Naive thymus-derived CD4-positive, alpha-beta T cell (primary cell): ENCODE measurements at regions not wholly inside any gene's neighbourhood (a gene's known extent, or its start where the extent isn't known, plus 50 kb on each side); places are given as distances from the start of the nearest gene placed in this dataset.

Experiments
- ATAC-seq: fragments of 150-1000 bp; cut with Tn5 transposase; 2 replicates; pipeline ENCODE4 v1.10.0; 2021; ENCODE audit warnings: mild to moderate bottlenecking, moderate library complexity
- CTCF ChIA-PET: fragments of 350-600 bp; sonication (Branson Sonifier 250); formaldehyde crosslinking; loops from one replicate; lab custom pipeline; 2021; ENCODE audit warnings: antibody characterized with exemption; lab: Charles Lee
- POLR2A ChIA-PET: fragments of 350-600 bp; sonication (Branson Sonifier 250); formaldehyde crosslinking; loops from one replicate; lab custom pipeline; 2021; ENCODE audit warnings: antibody characterized with exemption, inconsistent platforms; lab: Charles Lee
- DNase-seq, 9 donors: peaks; one replicate each; pipeline versions ENCODE4 v3.0.0 to v3.0.0-alpha.2; 2020 to 2022; ENCODE audit warnings: mixed read lengths in 1 of 9
- H3K27ac ChIP-seq: one replicate; pipeline ENCODE4 v1.7.0; 2013; ENCODE audit warnings: mild to moderate bottlenecking, low read depth, low read length, moderate library complexity
- H3K27me3 ChIP-seq, 2 donors: one replicate each; pipeline ENCODE4 v1.7.0; 2013; ENCODE audit warnings: low read length in 2 of 2, mild to moderate bottlenecking in 2 of 2, moderate library complexity in 2 of 2; ENCODE audit not compliant: control insufficient read depth in 2 of 2, insufficient read depth in 2 of 2
- H3K36me3 ChIP-seq, 3 experiments: 1 replicate in 2 of 3; 2 replicates in 1 of 3; pipeline ENCODE4 v1.7.0; 2013; ENCODE audit warnings: low read length in 3 of 3, mild to moderate bottlenecking in 3 of 3, moderate library complexity in 1 of 3; ENCODE audit not compliant: insufficient read depth in 3 of 3, control insufficient read depth in 2 of 3
- H3K4me1 ChIP-seq, 2 donors: one replicate each; pipeline ENCODE4 v1.7.0; 2013; ENCODE audit warnings: low read length in 2 of 2, mild to moderate bottlenecking in 2 of 2, moderate library complexity in 1 of 2; ENCODE audit not compliant: control insufficient read depth in 2 of 2, insufficient read depth in 2 of 2
- H3K4me3 ChIP-seq: 2 replicates; pipeline ENCODE4 v1.7.0; 2013; ENCODE audit warnings: mild to moderate bottlenecking, low read length
- H3K9me3 ChIP-seq, 3 experiments: 1 replicate in 2 of 3; 2 replicates in 1 of 3; pipeline ENCODE4 v1.7.0; 2013; ENCODE audit warnings: low read length in 3 of 3; ENCODE audit not compliant: control insufficient read depth in 2 of 3
- H3K27ac Mint-ChIP-seq, 9 donors: one replicate each; pipeline ENCODE4 v1.8.0; 2020 to 2022; ENCODE audit warnings: mixed read lengths in 9 of 9, mild to moderate bottlenecking in 8 of 9, moderate library complexity in 5 of 9, inconsistent platforms in 2 of 9
- H3K27me3 Mint-ChIP-seq, 5 donors: one replicate each; pipeline ENCODE4 v1.8.0; 2021 to 2022; ENCODE audit warnings: mixed read lengths in 5 of 5, mild to moderate bottlenecking in 1 of 5
- H3K36me3 Mint-ChIP-seq, 5 donors: one replicate each; pipeline ENCODE4 v1.8.0; 2020 to 2022; ENCODE audit warnings: mixed read lengths in 5 of 5, mild to moderate bottlenecking in 3 of 5, inconsistent platforms in 1 of 5
- H3K4me1 Mint-ChIP-seq, 7 donors: one replicate each; pipeline ENCODE4 v1.8.0; 2020 to 2022; ENCODE audit warnings: mixed read lengths in 7 of 7, mild to moderate bottlenecking in 3 of 7, inconsistent platforms in 1 of 7
- H3K4me3 Mint-ChIP-seq, 10 donors: one replicate each; pipeline ENCODE4 v1.8.0; 2020 to 2022; ENCODE audit warnings: mild to moderate bottlenecking in 10 of 10, mixed read lengths in 10 of 10, moderate library complexity in 6 of 10, inconsistent platforms in 2 of 10
- H3K9me3 Mint-ChIP-seq, 11 donors: one replicate each; pipeline ENCODE4 v1.8.0; 2020 to 2022; ENCODE audit warnings: mixed read lengths in 11 of 11, mild to moderate bottlenecking in 4 of 11, inconsistent platforms in 1 of 11, moderate library complexity in 1 of 11
- intact Hi-C, 2 donors: fragments of 100-400 bp; cut with micrococcal nuclease; formaldehyde crosslinking; loops; one replicate each; pipeline ENCODE4 v1.15.1; 2023

DNA sequence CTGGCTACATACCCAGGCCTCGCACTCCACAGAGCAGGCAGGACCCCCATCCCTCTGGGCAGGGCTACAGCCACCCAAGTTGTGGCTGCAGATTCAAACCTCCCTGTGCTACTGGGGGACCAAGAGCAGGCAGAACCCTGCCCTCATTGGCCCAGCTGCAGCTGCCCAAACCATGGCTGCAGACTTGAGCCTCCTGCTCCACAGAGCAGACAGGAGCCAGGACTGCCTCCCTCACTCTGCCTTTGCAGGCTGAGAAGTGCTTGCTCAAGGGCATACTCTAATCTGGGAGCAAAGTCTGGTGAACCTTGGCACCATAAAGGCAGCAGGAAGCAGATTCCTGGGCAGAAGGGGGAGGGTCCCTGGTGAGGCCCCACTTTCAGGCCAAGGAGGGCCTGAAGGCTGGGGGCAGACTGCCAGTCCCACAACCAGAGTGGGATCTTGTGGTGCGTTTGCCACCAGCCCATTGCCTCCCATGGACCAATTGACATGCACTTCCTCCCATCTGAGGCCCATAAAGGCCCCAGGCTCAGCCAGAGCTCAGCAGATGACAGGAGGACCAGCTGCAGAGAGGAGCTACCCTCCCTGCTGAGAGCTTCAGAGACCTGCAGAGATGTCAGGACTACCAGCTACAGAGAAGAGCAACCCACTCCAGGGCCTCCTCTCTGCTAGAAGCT, 64.2 kb upstream of the EPHA6 start:
- no peaks in the 10 kb centered on the region for H3K4me1 ChIP-seq
- H3K27me3 ChIP-seq, result no peaks in the 10 kb centered on the region
- intact Hi-C loops, result no loop called here
- no peak overlapping the region for H3K4me3 Mint-ChIP-seq
- H3K9me3 ChIP-seq, result peaks cover 0 to 7% (median 0%) of the 10 kb centered on the region in 3 experiments
- ATAC-seq (no peak), DNase-seq (no peak)
- peaks cover 0 to 13% (median 4%) of the 10 kb centered on the region in 11 donors for H3K9me3 Mint-ChIP-seq
- CTCF ChIA-PET, result no interaction called here
- H3K36me3 Mint-ChIP-seq, result no peaks in the 10 kb centered on the region
- H3K27ac ChIP-seq, result no peak overlapping the region
- H3K36me3 ChIP-seq, result no peaks in the 10 kb centered on the region
- H3K27ac Mint-ChIP-seq, result no peak overlapping the region
- H3K27me3 Mint-ChIP-seq, result no peaks in the 10 kb centered on the region
- H3K4me1 Mint-ChIP-seq, result no peaks in the 10 kb centered on the region
- H3K4me3 ChIP-seq, result no peak overlapping the region
- POLR2A ChIA-PET, result no interaction called here

DNA sequence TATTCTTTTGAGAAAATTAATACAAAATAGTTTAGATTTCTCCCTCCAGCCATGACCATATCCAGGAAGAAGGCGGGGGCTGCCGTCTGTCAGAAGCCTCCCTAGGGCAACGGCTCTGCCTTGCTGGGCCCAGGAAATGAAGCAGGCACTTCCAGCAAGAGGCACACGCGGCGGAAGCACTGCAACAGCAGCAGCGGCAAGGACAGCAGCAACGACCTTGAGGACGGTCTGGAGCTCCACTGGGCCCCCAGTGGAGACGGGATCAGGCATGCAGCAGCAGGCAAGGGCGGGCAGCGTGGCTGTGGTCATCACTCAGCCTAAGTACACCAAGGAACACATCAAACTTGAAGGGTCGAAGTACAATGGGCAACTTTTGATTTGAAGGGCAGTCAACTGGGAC, 61.3 kb upstream of the EPHA6 start:
- Histone ChIP-seq H3K4me3 (no peak overlapping the region), H3K27me3 (no peaks in the 10 kb centered on the region), H3K27ac (no peak overlapping the region), H3K4me1 (no peaks in the 10 kb centered on the region), H3K36me3 (no peaks in the 10 kb centered on the region), H3K9me3 (peaks cover 0 to 7% (median 0%) of the 10 kb centered on the region in 3 experiments)
- H3K27me3 Mint-ChIP-seq, result no peaks in the 10 kb centered on the region
- intact Hi-C loops, result no loop called here
- CTCF ChIA-PET, result no interaction called here
- H3K27ac Mint-ChIP-seq, result no peak overlapping the region
- H3K9me3 Mint-ChIP-seq, result peaks cover 2 to 14% (median 5%) of the 10 kb centered on the region in 11 donors
- DNase-seq (no peak), ATAC-seq (no peak)
- no peaks in the 10 kb centered on the region for H3K4me1 Mint-ChIP-seq
- H3K36me3 Mint-ChIP-seq, result no peaks in the 10 kb centered on the region
- POLR2A ChIA-PET, result no interaction called here
- H3K4me3 Mint-ChIP-seq, result no peak overlapping the region

DNA sequence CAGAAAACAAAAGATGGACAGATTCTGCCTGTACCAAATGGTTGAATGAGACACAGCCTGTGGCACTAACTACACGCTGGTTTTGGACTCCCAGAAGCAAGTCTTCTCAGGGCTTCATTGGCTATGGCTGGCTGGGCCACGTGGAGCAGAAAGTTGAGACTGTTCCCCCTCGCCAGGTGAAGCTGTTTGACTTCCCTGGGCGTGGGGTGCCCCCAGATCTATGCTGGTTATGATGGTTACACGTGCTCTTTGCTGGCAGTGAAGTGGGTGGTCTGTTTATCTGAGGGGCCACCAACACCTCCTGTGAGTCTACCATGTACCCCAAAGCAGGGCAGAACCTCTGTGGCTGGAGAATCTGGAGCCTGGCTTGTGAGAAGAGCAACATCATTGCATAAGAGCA, 60.3 kb upstream of the EPHA6 start:
- intact Hi-C loops, result no loop called here
- CTCF ChIA-PET, result no interaction called here

DNA sequence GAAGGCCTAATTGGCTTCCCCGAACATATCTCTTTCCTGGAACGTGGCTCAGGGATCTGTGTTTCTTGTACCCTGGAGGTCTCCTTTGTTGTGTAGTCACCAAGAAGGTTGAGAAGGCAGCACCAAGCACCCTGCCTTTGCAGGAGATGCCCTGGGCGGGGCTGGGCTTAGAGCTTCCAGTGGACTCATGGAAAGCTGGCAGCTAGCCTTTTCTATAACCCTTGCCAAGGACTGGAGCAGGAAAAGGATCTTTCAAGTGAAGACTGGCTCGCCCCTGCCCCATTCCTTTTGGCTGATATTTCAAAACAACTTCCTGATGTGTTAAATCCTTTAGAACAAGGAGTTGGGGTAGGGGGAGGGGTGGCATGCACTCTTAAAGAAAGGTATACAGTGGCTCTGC, 58.9 kb upstream of the EPHA6 start:
- Histone ChIP-seq H3K4me3 (no peak overlapping the region), H3K36me3 (no peaks in the 10 kb centered on the region), H3K27ac (no peak overlapping the region), H3K4me1 (no peaks in the 10 kb centered on the region), H3K27me3 (no peaks in the 10 kb centered on the region), H3K9me3 (peaks cover 0 to 3% (median 0%) of the 10 kb centered on the region in 3 experiments)
- Mint-ChIP-seq H3K27me3 (no peaks in the 10 kb centered on the region), H3K4me1 (no peaks in the 10 kb centered on the region), H3K36me3 (no peaks in the 10 kb centered on the region), H3K4me3 (no peak overlapping the region), H3K9me3 (peaks cover 0 to 18% (median 4%) of the 10 kb centered on the region in 11 donors), H3K27ac (no peak overlapping the region)
- CTCF ChIA-PET, result no interaction called here
- intact Hi-C loops, result no loop called here
- no peak for ATAC-seq
- POLR2A ChIA-PET, result no interaction called here
- no peak for DNase-seq

More for the DNA sequence above, 60.3 kb upstream of the EPHA6 start:
- H3K9me3 ChIP-seq, result peaks cover 0 to 7% (median 0%) of the 10 kb centered on the region in 3 experiments
- Mint-ChIP-seq H3K9me3 (peaks cover 2 to 14% (median 5%) of the 10 kb centered on the region in 11 donors), H3K27ac (no peak overlapping the region), H3K4me1 (no peaks in the 10 kb centered on the region), H3K27me3 (no peaks in the 10 kb centered on the region), H3K4me3 (no peak overlapping the region), H3K36me3 (no peaks in the 10 kb centered on the region)
- DNase-seq, result no peak
- no peak for ATAC-seq
- no peak overlapping the region for H3K27ac ChIP-seq
- no peaks in the 10 kb centered on the region for H3K4me1 ChIP-seq
- POLR2A ChIA-PET, result no interaction called here
- H3K4me3 ChIP-seq, result no peak overlapping the region
- no peaks in the 10 kb centered on the region for H3K36me3 ChIP-seq
- H3K27me3 ChIP-seq, result no peaks in the 10 kb centered on the region

DNA sequence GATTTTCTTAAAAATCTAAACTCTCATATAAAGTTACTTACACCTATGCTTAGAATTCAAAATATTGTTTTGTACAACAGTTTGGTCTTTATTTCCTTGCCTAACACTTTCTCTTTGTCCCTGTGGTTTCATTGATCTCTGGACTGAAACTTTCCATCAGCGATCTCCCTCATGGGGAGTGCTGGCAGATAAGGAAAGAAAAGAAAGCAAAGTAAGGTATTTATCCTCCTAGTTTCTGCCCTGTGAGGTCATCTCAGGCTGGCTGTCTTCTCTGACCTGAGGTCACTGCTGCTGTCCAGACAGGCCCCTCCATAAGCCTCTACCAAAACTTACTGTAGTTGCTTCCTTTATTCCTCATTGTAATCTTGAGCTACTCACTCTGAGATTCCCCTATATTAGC, 57.9 kb upstream of the EPHA6 start:
- CTCF ChIA-PET, result no interaction called here

DNA sequence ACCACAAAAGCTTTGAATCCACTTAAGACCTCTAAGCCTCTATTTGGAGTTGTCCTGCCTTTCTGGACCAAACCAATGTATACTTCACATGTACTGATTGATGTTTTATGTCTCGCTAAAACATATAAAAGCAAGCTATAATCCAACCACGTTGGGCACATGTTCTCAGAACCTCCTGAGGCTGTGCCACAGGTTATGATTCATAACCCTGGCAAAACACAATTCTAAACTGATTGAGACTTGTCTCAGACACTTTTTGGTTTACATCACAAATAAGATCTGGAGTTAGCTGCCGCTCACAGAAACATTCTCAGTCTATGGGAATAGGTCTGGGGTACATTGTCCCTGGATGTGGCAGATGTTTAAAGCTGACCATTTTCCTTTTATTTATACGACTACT, 53.4 kb upstream of the EPHA6 start:
- ChIA-PET POLR2A (no interaction called here), CTCF (no interaction called here)
- DNase-seq, result no peak
- no peak for ATAC-seq
- Mint-ChIP-seq H3K9me3 (peaks cover 0 to 18% (median 6%) of the 10 kb centered on the region in 11 donors), H3K4me3 (no peak overlapping the region), H3K27me3 (no peaks in the 10 kb centered on the region), H3K36me3 (no peaks in the 10 kb centered on the region), H3K4me1 (no peaks in the 10 kb centered on the region), H3K27ac (no peak overlapping the region)
- Histone ChIP-seq H3K4me1 (no peaks in the 10 kb centered on the region), H3K27me3 (no peaks in the 10 kb centered on the region), H3K27ac (no peak overlapping the region), H3K4me3 (no peak overlapping the region), H3K36me3 (no peaks in the 10 kb centered on the region), H3K9me3 (no peaks in the 10 kb centered on the region)
- intact Hi-C loops, result no loop called here

More for the DNA sequence above, 57.9 kb upstream of the EPHA6 start:
- no peak overlapping the region for H3K4me3 ChIP-seq
- POLR2A ChIA-PET, result no interaction called here
- no peaks in the 10 kb centered on the region for H3K36me3 ChIP-seq
- no peaks in the 10 kb centered on the region for H3K27me3 ChIP-seq
- Mint-ChIP-seq H3K36me3 (no peaks in the 10 kb centered on the region), H3K27me3 (no peaks in the 10 kb centered on the region), H3K27ac (no peak overlapping the region), H3K4me3 (no peak overlapping the region), H3K4me1 (no peaks in the 10 kb centered on the region), H3K9me3 (peaks cover 0 to 18% (median 4%) of the 10 kb centered on the region in 11 donors)
- no peak for ATAC-seq
- no peaks in the 10 kb centered on the region for H3K9me3 ChIP-seq
- no peaks in the 10 kb centered on the region for H3K4me1 ChIP-seq
- intact Hi-C loops, result no loop called here
- no peak for DNase-seq
- no peak overlapping the region for H3K27ac ChIP-seq
